Epidermal melanocyte (primary cell): ENCODE measurements at regions not wholly inside any gene's neighbourhood (a gene's known extent, or its start where the extent isn't known, plus 50 kb on each side); places are given as distances from the start of the nearest gene placed in this dataset.
"Not testable (repeated sequence)": the region's sequence is repeated elsewhere in the genome, so short reads cannot be mapped to it uniquely, and the experiment has no call there.

Experiments used
- DNase-seq: peaks from one replicate; pipeline ENCODE4 v3.0.0; 2011; ENCODE audit warnings: low spot score; ENCODE audit not compliant: insufficient read length

- no peak for DNase-seq
Observed at GRCh38 chr1:238914346-238914745, 472.0 kb upstream of the CHRM3 start.

- DNase-seq = no peak
Observed at GRCh38 chr1:238913210-238913609, 473.2 kb upstream of the CHRM3 start.

GRCh38 chr1:238912148-238912547 lies 474.2 kb upstream of the CHRM3 start:
- no peak for DNase-seq

- DNase-seq = not testable (repeated sequence)
Observed at GRCh38 chr1:238902752-238903151, 483.6 kb upstream of the CHRM3 start.

- no peak for DNase-seq
Observed at GRCh38 chr1:238900334-238900865, 486.0 kb upstream of the CHRM3 start.

GRCh38 chr1:238898856-238899255 lies 487.5 kb upstream of the CHRM3 start:
- no peak for DNase-seq

- DNase-seq = no peak
Observed at GRCh38 chr1:238895911-238896310, 490.5 kb upstream of the CHRM3 start.

- no peak for DNase-seq
Observed at GRCh38 chr1:238892612-238893011, 493.8 kb upstream of the CHRM3 start.

- no peak for DNase-seq
Observed at GRCh38 chr1:238861342-238862066, 524.9 kb upstream of the CHRM3 start.

GRCh38 chr1:238833919-238834318 lies 552.4 kb upstream of the CHRM3 start:
- no peak for DNase-seq

GRCh38 chr1:238832106-238832505 lies 554.3 kb upstream of the CHRM3 start:
- DNase-seq = no peak

GRCh38 chr1:238830036-238830611 lies 556.2 kb upstream of the CHRM3 start:
- no peak for DNase-seq

GRCh38 chr1:238826891-238827290 lies 559.5 kb upstream of the CHRM3 start:
- no peak for DNase-seq

GRCh38 chr1:238823416-238823815 lies 563.0 kb upstream of the CHRM3 start:
- no peak for DNase-seq

- DNase-seq = no peak
Observed at GRCh38 chr1:238811211-238811879, 575.0 kb upstream of the CHRM3 start.

GRCh38 chr1:238790882-238791281 lies 595.5 kb upstream of the CHRM3 start:
- no peak for DNase-seq

GRCh38 chr1:238789916-238790667 lies 596.3 kb upstream of the CHRM3 start:
- no peak for DNase-seq

GRCh38 chr1:238787471-238787870 lies 598.9 kb upstream of the CHRM3 start:
- no peak for DNase-seq

- DNase-seq = no peak
Observed at GRCh38 chr1:238783633-238784032, 602.7 kb upstream of the CHRM3 start.

- DNase-seq = no peak
Observed at GRCh38 chr1:238779716-238780115, 606.7 kb upstream of the CHRM3 start.

GRCh38 chr1:238778113-238778512 lies 608.3 kb upstream of the CHRM3 start:
- no peak for DNase-seq

- DNase-seq = no peak
Observed at GRCh38 chr1:238777551-238777950, 608.8 kb upstream of the CHRM3 start.
